PC-9 (cell line): ENCODE measurements at regions not wholly inside any gene's neighbourhood (a gene's known extent, or its start where the extent isn't known, plus 50 kb on each side); places are given as distances from the start of the nearest gene placed in this dataset.

Source experiments
- CTCF ChIP-seq: fragments of 200-600 bp; sonication (generic); conservative IDR thresholded peaks from 2 replicates; pipeline ENCODE4 v1.6.1; 2017; ENCODE audit warnings: mixed run types, antibody characterized with exemption, mild to moderate bottlenecking, moderate library complexity
- EZH2 ChIP-seq: fragments of 200-600 bp; sonication (generic); IDR thresholded peaks from 2 replicates; pipeline ENCODE4 v1.8.0; 2017; ENCODE audit warnings: antibody characterized with exemption, low read depth

GRCh38 chr12:17640615-17641014 is 449.4 kb downstream of the RERGL start:
- TF ChIP-seq CTCF (no peak), EZH2 (no peak)
